ENCODE measurements at regions not wholly inside any gene's neighbourhood (a gene's known extent, or its start where the extent isn't known, plus 50 kb on each side); places are given as distances from the start of the nearest gene placed in this dataset.

DNA sequence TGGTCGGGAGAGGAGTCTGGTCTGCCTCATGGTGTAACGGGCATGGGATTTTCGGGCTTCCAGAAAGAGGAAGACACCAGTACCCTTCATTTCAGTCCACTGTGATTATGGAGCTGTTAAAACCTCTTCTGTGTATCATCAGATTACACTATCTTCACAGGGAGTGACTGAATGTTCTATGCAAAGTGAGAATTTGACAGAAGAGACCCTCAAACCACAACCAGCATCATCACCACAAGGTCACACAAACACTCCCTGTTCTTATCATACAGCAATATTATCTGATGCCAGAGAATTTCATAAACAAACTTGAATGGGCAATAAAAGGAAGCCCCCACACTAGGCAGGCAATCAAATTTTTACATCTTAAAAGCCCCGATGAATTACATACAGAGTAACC, 164.2 kb downstream of the PDGFRA start:
- ChIA-PET POLR2A (ENCODE audit: partially characterized antibody) (interaction anchor here (1.0 kb wide), 1 partner anchor 9 kb away, joined by 4 read pairs; no protein-coding TSS in a partner anchor), CTCF (ENCODE audit: partially characterized antibody) (interaction anchor here (0.6 to 1.7 kb wide), 4 partner anchors 8 to 335 kb away, joined by 3 to 7 read pairs (median 4); no protein-coding TSS in a partner anchor)
- no peak overlapping the region for H3K56ac ChIP-seq (replicated peaks; ENCODE audit: insufficient read length, low read depth, low read length)
- no peak overlapping the region for H3K4ac ChIP-seq (replicated peaks; ENCODE audit: insufficient read length, low read depth, low read length)
- no peak overlapping the region for H3K4me3 ChIP-seq (ENCODE audit: extremely low read depth in 1 of 4, insufficient read depth in 2 of 4, low read depth in 3 of 4, low read length in 4 of 4)
- no peak overlapping the region for H4K5ac ChIP-seq (ENCODE audit: insufficient read length, low read depth, low read length)
- no peaks in the 10 kb centered on the region for H3K79me2 ChIP-seq (ENCODE audit: control insufficient read depth in 1 of 2, insufficient read depth in 2 of 2, low read length in 2 of 2)
- no peak overlapping the region for H2BK5ac ChIP-seq (ENCODE audit: low read depth, low read length)
- no peaks in the 10 kb centered on the region for H4K20me1 ChIP-seq (replicated peaks in 1 of 2; ENCODE audit: control insufficient read depth in 1 of 2, insufficient read depth in 2 of 2, low read length in 2 of 2)
- H2BK120ac ChIP-seq (replicated peaks; ENCODE audit: low read depth, low read length): no peak overlapping the region
- no peaks in the 10 kb centered on the region for H3K23me2 ChIP-seq (ENCODE audit: low read depth, low read length)
- no peak overlapping the region for H3K23ac ChIP-seq (ENCODE audit: insufficient read length)
- no peak overlapping the region for H3K14ac ChIP-seq (ENCODE audit: insufficient read length)
- DNase-seq (ENCODE audit: low read depth in 1 of 2, low spot score in 2 of 2) (no peak), FAIRE-seq (no peak)
- no peak overlapping the region for H3K18ac ChIP-seq (ENCODE audit: extremely low read depth, low read length)
- H4K8ac ChIP-seq (ENCODE audit: extremely low read depth, insufficient read depth, low read length): no peak overlapping the region
- H3K4me2 ChIP-seq (ENCODE audit: insufficient read depth in 1 of 2, low read depth in 2 of 2, low read length in 2 of 2): no peak overlapping the region
- no peaks in the 10 kb centered on the region for H3K27me3 ChIP-seq (replicated peaks in 1 of 4; ENCODE audit: control insufficient read depth in 3 of 4, extremely low read depth in 1 of 4, insufficient read depth in 3 of 4, low read length in 3 of 4)
- no peak overlapping the region for H2BK15ac ChIP-seq (ENCODE audit: low read length)
- H3K9me3 ChIP-seq (ENCODE audit: insufficient read depth in 2 of 2, low read depth in 1 of 2, low read length in 1 of 2): no peaks in the 10 kb centered on the region; a peak in 1 of 4 replicates
- no peak overlapping the region for H2BK12ac ChIP-seq (ENCODE audit: low read depth, low read length)
- H3K36me3 ChIP-seq (ENCODE audit: control insufficient read depth in 2 of 4, insufficient read depth in 4 of 4, low read length in 3 of 4): no peaks in the 10 kb centered on the region
- H2AK5ac ChIP-seq (ENCODE audit: low read depth, low read length): no peak overlapping the region
- no peak overlapping the region for H4K91ac ChIP-seq (replicated peaks; ENCODE audit: insufficient read length, low read length)
- no peak overlapping the region for H2BK20ac ChIP-seq (ENCODE audit: low read length)
- WGBS, 2 experiments (ENCODE audit: extremely low coverage in 1 of 2, insufficient coverage in 1 of 2, insufficient read length in 1 of 2, insufficient replicate concordance in 2 of 2, low coverage in 1 of 2, low lambda C conversion rate in 2 of 2, missing lambda C conversion rate in 1 of 2): 90% methylated on average over 4 of the region's 4 CpGs; no CpG with 5 or more reads in 1 of the 2 experiments
- no peaks in the 10 kb centered on the region for H3K79me1 ChIP-seq (ENCODE audit: low read depth, low read length)
- no peaks in the 10 kb centered on the region for H3K4me1 ChIP-seq (replicated peaks in 1 of 4; ENCODE audit: control insufficient read depth in 3 of 4, insufficient read depth in 4 of 4, low read length in 3 of 4)
- H2AFZ ChIP-seq (ENCODE audit: low read length): no peak overlapping the region
- no peak overlapping the region for H3K9ac ChIP-seq (replicated peaks in 1 of 4; ENCODE audit: extremely low read depth in 1 of 4, low read depth in 3 of 4, low read length in 3 of 4)
- H3K27ac ChIP-seq (ENCODE audit: low read depth, low read length): no peak overlapping the region
- TF ChIP-seq KDM1A (IDR thresholded peaks at IDR 0.05; ENCODE audit: borderline replicate concordance, low read length) (no peak), SIRT6 (IDR thresholded peaks at IDR 0.05; ENCODE audit: low read length) (no peak), HDAC2 (IDR thresholded peaks at IDR 0.05; ENCODE audit: borderline replicate concordance in 1 of 2, low read depth in 2 of 2, low read length in 2 of 2) (no peak), RNF2 (IDR thresholded peaks at IDR 0.05; ENCODE audit: borderline replicate concordance, low read depth, low read length, missing control alignments, poor library complexity, severe bottlenecking) (no peak), GABPA (IDR thresholded peaks at IDR 0.05; ENCODE audit: borderline replicate concordance, insufficient read depth, low read length) (no peak), BRCA1 (IDR thresholded peaks at IDR 0.05; ENCODE audit: low read depth, low read length) (no peak), MAFK (IDR thresholded peaks at IDR 0.05; ENCODE audit: low read depth, low read length) (no peak), FOSL1 (IDR thresholded peaks at IDR 0.05; ENCODE audit: insufficient read depth, low read depth, low read length) (no peak), RFX5 (IDR thresholded peaks at IDR 0.05; ENCODE audit: borderline replicate concordance, low read depth, low read length) (no peak), CEBPB (IDR thresholded peaks at IDR 0.05; ENCODE audit: low read depth, low read length) (no peak)
- TF ChIP-seq, protein P1, sequence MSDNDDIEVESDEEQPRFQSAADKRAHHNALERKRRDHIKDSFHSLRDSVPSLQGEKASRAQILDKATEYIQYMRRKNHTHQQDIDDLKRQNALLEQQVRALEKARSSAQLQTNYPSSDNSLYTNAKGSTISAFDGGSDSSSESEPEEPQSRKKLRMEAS (IDR thresholded peaks at IDR 0.05): no peak
- TF ChIP-seq, protein P2, sequence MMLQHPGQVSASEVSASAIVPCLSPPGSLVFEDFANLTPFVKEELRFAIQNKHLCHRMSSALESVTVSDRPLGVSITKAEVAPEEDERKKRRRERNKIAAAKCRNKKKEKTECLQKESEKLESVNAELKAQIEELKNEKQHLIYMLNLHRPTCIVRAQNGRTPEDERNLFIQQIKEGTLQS (IDR thresholded peaks at IDR 0.05; ENCODE audit: insufficient read depth, low read depth, low read length): no peak
- TF ChIP-seq, protein P3, sequence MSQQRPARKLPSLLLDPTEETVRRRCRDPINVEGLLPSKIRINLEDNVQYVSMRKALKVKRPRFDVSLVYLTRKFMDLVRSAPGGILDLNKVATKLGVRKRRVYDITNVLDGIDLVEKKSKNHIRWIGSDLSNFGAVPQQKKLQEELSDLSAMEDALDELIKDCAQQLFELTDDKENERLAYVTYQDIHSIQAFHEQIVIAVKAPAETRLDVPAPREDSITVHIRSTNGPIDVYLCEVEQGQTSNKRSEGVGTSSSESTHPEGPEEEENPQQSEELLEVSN (IDR thresholded peaks at IDR 0.05): no peak
